ENCODE measurements at regions not wholly inside any gene's neighbourhood (a gene's known extent, or its start where the extent isn't known, plus 50 kb on each side); places are given as distances from the start of the nearest gene placed in this dataset.

- ATAC-seq (ENCODE audit: low read depth) (no peak), DNase-seq (no peak)
- ChIA-PET POLR2A (no interaction called here), CTCF (no interaction called here)
- H3K4me1 Mint-ChIP-seq = no peaks in the 10 kb centered on the region
- intact Hi-C loops (cut with micrococcal nuclease) = no loop called here
- Histone ChIP-seq H3K79me2 (ENCODE audit: control insufficient read depth, insufficient read depth, low read length) (no peaks in the 10 kb centered on the region), H3K27me3 (replicated peaks in 1 of 4; ENCODE audit: control extremely low read depth in 1 of 4, control insufficient read depth in 3 of 4, insufficient read depth in 4 of 4, low read length in 3 of 4) (no peaks in the 10 kb centered on the region), H3K4me2 (replicated peaks; ENCODE audit: low read depth, low read length, poor library complexity, severe bottlenecking) (no peak overlapping the region), H3K36me3 (replicated peaks in 1 of 2; ENCODE audit: control extremely low read depth in 1 of 2, control insufficient read depth in 1 of 2, extremely low read depth in 1 of 2, insufficient read depth in 2 of 2, low read length in 1 of 2) (no peaks in the 10 kb centered on the region), H3K27ac (ENCODE audit: low read length in 2 of 2) (no peak overlapping the region), H3K9me3 (ENCODE audit: control extremely low read depth in 1 of 3, control insufficient read depth in 2 of 3, insufficient read depth in 1 of 3, low read length in 2 of 3) (peaks cover 0 to 8% (median 0%) of the 10 kb centered on the region in 3 donors), H3K9ac (ENCODE audit: low read length) (no peak overlapping the region), H4K20me1 (ENCODE audit: control insufficient read depth, insufficient read depth, low read length, poor library complexity, severe bottlenecking) (no peaks in the 10 kb centered on the region), H3K4me3 (ENCODE audit: control extremely low read depth in 1 of 5, extremely low read depth in 1 of 5, insufficient read depth in 1 of 5, low read depth in 2 of 5, low read length in 4 of 5) (no peak overlapping the region), H3K4me1 (ENCODE audit: control insufficient read depth in 2 of 2, insufficient read depth in 2 of 2, low read length in 2 of 2) (no peaks in the 10 kb centered on the region), H2AFZ (ENCODE audit: insufficient read depth, low read depth, low read length, poor library complexity, severe bottlenecking) (no peak overlapping the region)
- no peak overlapping the region for H3K27ac Mint-ChIP-seq
- no peak for TF ChIP-seq EZH2 (IDR thresholded peaks at IDR 0.05; ENCODE audit: borderline replicate concordance, insufficient read depth, low read depth, low read length, poor library complexity, severe bottlenecking)
- no peak for TF ChIP-seq CTCF (IDR thresholded peaks at IDR 0.05)
- WGBS (ENCODE audit: insufficient coverage) = no CpG with 5 or more reads among the region's 2 CpGs
- no peaks in the 10 kb centered on the region for H3K9me3 Mint-ChIP-seq (ENCODE audit: insufficient read depth)
- H3K27me3 Mint-ChIP-seq = no peaks in the 10 kb centered on the region
- H3K4me3 Mint-ChIP-seq = no peak overlapping the region
Observed at GRCh38 chr7:46660402-46660980, 739.4 kb upstream of the IGFBP3 start.

DNA sequence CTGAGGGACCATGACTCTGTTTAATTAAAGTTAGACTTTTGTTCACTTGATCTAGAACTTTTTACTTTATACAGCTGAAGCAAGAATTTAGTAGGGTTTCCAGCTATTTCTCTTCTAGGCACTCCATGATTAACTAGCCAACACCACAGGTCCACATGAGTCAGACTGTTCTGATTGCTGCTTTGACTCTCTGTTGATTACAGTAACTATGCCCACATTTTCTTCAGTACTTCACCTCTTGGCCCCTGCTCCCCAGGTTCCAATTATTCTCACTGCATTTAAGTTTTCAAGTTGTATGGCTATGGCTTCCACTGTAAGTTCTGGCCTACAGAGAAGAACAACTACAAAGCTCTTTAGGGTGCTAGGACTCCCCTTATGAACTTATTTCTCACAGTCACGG, 737.2 kb upstream of the IGFBP3 start:
- H3K4me3 ChIP-seq (ENCODE audit: control extremely low read depth in 1 of 5, extremely low read depth in 1 of 5, insufficient read depth in 1 of 5, low read depth in 2 of 5, low read length in 4 of 5) = no peak overlapping the region
- Mint-ChIP-seq H3K27ac (no peak overlapping the region), H3K9me3 (ENCODE audit: insufficient read depth) (no peaks in the 10 kb centered on the region), H3K4me3 (no peak overlapping the region), H3K4me1 (no peaks in the 10 kb centered on the region), H3K27me3 (no peaks in the 10 kb centered on the region)
- no peaks in the 10 kb centered on the region for H3K27me3 ChIP-seq (replicated peaks in 1 of 4; ENCODE audit: control extremely low read depth in 1 of 4, control insufficient read depth in 3 of 4, insufficient read depth in 4 of 4, low read length in 3 of 4)
- no peaks in the 10 kb centered on the region for H3K79me2 ChIP-seq (ENCODE audit: control insufficient read depth, insufficient read depth, low read length)
- intact Hi-C loops (cut with micrococcal nuclease) = no loop called here
- TF ChIP-seq EZH2 (IDR thresholded peaks at IDR 0.05; ENCODE audit: borderline replicate concordance, insufficient read depth, low read depth, low read length, poor library complexity, severe bottlenecking) (no peak), CTCF (IDR thresholded peaks at IDR 0.05) (no peak)
- H3K4me1 ChIP-seq (ENCODE audit: control insufficient read depth in 2 of 2, insufficient read depth in 2 of 2, low read length in 2 of 2) = no peaks in the 10 kb centered on the region
- CTCF ChIA-PET = no interaction called here
- no peak overlapping the region for H2AFZ ChIP-seq (ENCODE audit: insufficient read depth, low read depth, low read length, poor library complexity, severe bottlenecking)
- H4K20me1 ChIP-seq (ENCODE audit: control insufficient read depth, insufficient read depth, low read length, poor library complexity, severe bottlenecking) = no peaks in the 10 kb centered on the region
- ATAC-seq (ENCODE audit: low read depth) = no peak
- H3K36me3 ChIP-seq (replicated peaks in 1 of 2; ENCODE audit: control extremely low read depth in 1 of 2, control insufficient read depth in 1 of 2, extremely low read depth in 1 of 2, insufficient read depth in 2 of 2, low read length in 1 of 2) = no peaks in the 10 kb centered on the region
- no peak overlapping the region for H3K9ac ChIP-seq (ENCODE audit: low read length)
- POLR2A ChIA-PET = no interaction called here
- peaks cover 0 to 2% (median 0%) of the 10 kb centered on the region in 3 donors for H3K9me3 ChIP-seq (ENCODE audit: control extremely low read depth in 1 of 3, control insufficient read depth in 2 of 3, insufficient read depth in 1 of 3, low read length in 2 of 3)
- no peak overlapping the region for H3K4me2 ChIP-seq (replicated peaks; ENCODE audit: low read depth, low read length, poor library complexity, severe bottlenecking)
- DNase-seq = no peak
- no peak overlapping the region for H3K27ac ChIP-seq (ENCODE audit: low read length in 2 of 2)
- WGBS (ENCODE audit: insufficient coverage) = no CpG with 5 or more reads among the region's 1 CpG
